Fibroblast of lung (primary cell): ENCODE measurements at regions not wholly inside any gene's neighbourhood (a gene's known extent, or its start where the extent isn't known, plus 50 kb on each side); places are given as distances from the start of the nearest gene placed in this dataset.

Source experiments
- DNase-seq, 2 donors: peaks; one replicate each; pipeline versions ENCODE4 v3.0.0 to v3.0.0-alpha.2; 2010; ENCODE audit warnings: low read depth in 2 of 2
- H2AFZ ChIP-seq: 2 replicates; pipeline ENCODE4 v1.5.1; 2012; ENCODE audit warnings: low read length, control low read depth, inconsistent platforms
- H3K27ac ChIP-seq: 2 replicates; pipeline ENCODE4 v1.5.1; 2011; ENCODE audit warnings: low read length, control low read depth; ENCODE audit not compliant: insufficient read depth
- H3K27me3 ChIP-seq: 2 replicates; pipeline ENCODE4 v1.5.1; 2011; ENCODE audit warnings: mild to moderate bottlenecking, low read length; ENCODE audit not compliant: control insufficient read depth, insufficient read depth
- H3K36me3 ChIP-seq: 2 replicates; pipeline ENCODE4 v1.5.1; 2011; ENCODE audit warnings: low read length; ENCODE audit not compliant: control insufficient read depth, insufficient read depth
- H3K4me1 ChIP-seq: 2 replicates; pipeline ENCODE4 v1.5.1; 2011; ENCODE audit warnings: low read length; ENCODE audit not compliant: control insufficient read depth, insufficient read depth; ENCODE audit errors: extremely low read depth
- H3K4me2 ChIP-seq: 2 replicates; pipeline ENCODE4 v1.5.1; 2011; ENCODE audit warnings: low read length, control low read depth; ENCODE audit not compliant: insufficient read depth; ENCODE audit errors: extremely low read depth
- H3K4me3 ChIP-seq, 4 experiments: fragments of 200-600 bp in 1 of 4; sonication (generic) in 1 of 4; replicated peaks in 1 of 4; 2 replicates each; pipeline ENCODE4 v1.5.1; 2011 to 2016; ENCODE audit warnings: low read length in 4 of 4, low read depth in 3 of 4, mild to moderate bottlenecking in 3 of 4, control low read depth in 2 of 4, inconsistent platforms in 1 of 4, mixed read lengths in 1 of 4; ENCODE audit not compliant: insufficient read depth in 1 of 4; ENCODE audit errors: control extremely low read depth in 1 of 4
- H3K79me2 ChIP-seq: 2 replicates; pipeline ENCODE4 v1.5.1; 2012; ENCODE audit warnings: mild to moderate bottlenecking, low read length, inconsistent platforms; ENCODE audit not compliant: control insufficient read depth, insufficient read depth
- H3K9ac ChIP-seq: 2 replicates; pipeline ENCODE4 v1.5.1; 2011; ENCODE audit warnings: mild to moderate bottlenecking, low read length, control low read depth; ENCODE audit not compliant: insufficient read depth
- H3K9me3 ChIP-seq: 2 replicates; pipeline ENCODE4 v1.5.1; 2012; ENCODE audit warnings: low read depth, low read length; ENCODE audit not compliant: control insufficient read depth, insufficient read depth
- H4K20me1 ChIP-seq: 2 replicates; pipeline ENCODE4 v1.5.1; 2011; ENCODE audit warnings: low read length; ENCODE audit not compliant: control insufficient read depth, insufficient read depth; ENCODE audit errors: extremely low read depth
- CTCF ChIP-seq, 2 donors: IDR thresholded peaks in 1 of 2; conservative IDR thresholded peaks in 1 of 2; 1 replicate in 1 of 2; 2 replicates in 1 of 2; pipeline ENCODE4 v1.5.1; 2011 to 2012; ENCODE audit warnings: low read length in 2 of 2, control low read depth in 1 of 2, inconsistent platforms in 1 of 2, low read depth in 1 of 2, mild to moderate bottlenecking in 1 of 2
- EZH2 ChIP-seq: IDR thresholded peaks from 2 replicates; pipeline ENCODE4 v1.5.1; 2012; ENCODE audit warnings: low read length, control low read depth, mild to moderate bottlenecking; ENCODE audit errors: missing control alignments

GRCh38 chr5:84825606-84826005 lies 440.9 kb upstream of the EDIL3 start:
- no peak for TF ChIP-seq EZH2
- peak; percentile 7 to 82 for DNase-seq
- Histone ChIP-seq H3K27me3 (no peaks in the 10 kb centered on the region), H2AFZ (no peak overlapping the region), H3K4me2 (no peak overlapping the region), H3K9ac (no peak overlapping the region), H3K79me2 (no peaks in the 10 kb centered on the region), H3K4me3 (no peak overlapping the region), H3K9me3 (no peaks in the 10 kb centered on the region), H3K4me1 (no peaks in the 10 kb centered on the region), H3K36me3 (no peaks in the 10 kb centered on the region), H4K20me1 (no peaks in the 10 kb centered on the region), H3K27ac (no peak overlapping the region)

- Histone ChIP-seq H3K4me2 (no peak overlapping the region), H3K9ac (no peak overlapping the region), H3K9me3 (no peaks in the 10 kb centered on the region), H3K79me2 (no peaks in the 10 kb centered on the region), H3K36me3 (no peaks in the 10 kb centered on the region), H4K20me1 (no peaks in the 10 kb centered on the region), H2AFZ (no peak overlapping the region), H3K4me3 (no peak overlapping the region), H3K27me3 (no peaks in the 10 kb centered on the region), H3K4me1 (no peaks in the 10 kb centered on the region), H3K27ac (no peak overlapping the region)
- TF ChIP-seq CTCF (conservative IDR thresholded peaks at IDR 0.05 in 1 of 2, IDR thresholded peaks at IDR 0.05 in 1 of 2; ENCODE audit: low read depth in 1 of 2, low read length in 2 of 2) (no peak), EZH2 (no peak)
- DNase-seq: peak in 1 of 2 donors; percentile 0
Measured at GRCh38 chr5:84821924-84822323, 437.2 kb upstream of the EDIL3 start.

- H4K20me1 ChIP-seq: no peaks in the 10 kb centered on the region
- no peak overlapping the region for H3K4me2 ChIP-seq
Measured at GRCh38 chr5:84817953-84818352, 433.3 kb upstream of the EDIL3 start.

More at GRCh38 chr5:84817953-84818352, 433.3 kb upstream of the EDIL3 start:
- H3K27me3 ChIP-seq: no peaks in the 10 kb centered on the region
- no peak for DNase-seq
- H3K36me3 ChIP-seq: no peaks in the 10 kb centered on the region
- no peak overlapping the region for H2AFZ ChIP-seq
- H3K4me3 ChIP-seq: no peak overlapping the region
- no peaks in the 10 kb centered on the region for H3K4me1 ChIP-seq
- H3K9ac ChIP-seq: no peak overlapping the region
- no peaks in the 10 kb centered on the region for H3K79me2 ChIP-seq
- TF ChIP-seq CTCF (conservative IDR thresholded peaks at IDR 0.05 in 1 of 2, IDR thresholded peaks at IDR 0.05 in 1 of 2; ENCODE audit: low read depth in 1 of 2, low read length in 2 of 2) (no peak), EZH2 (no peak)
- H3K9me3 ChIP-seq: no peaks in the 10 kb centered on the region
- no peak overlapping the region for H3K27ac ChIP-seq
